ENCODE measurements at regions not wholly inside any gene's neighbourhood (a gene's known extent, or its start where the extent isn't known, plus 50 kb on each side); places are given as distances from the start of the nearest gene placed in this dataset.
"Not testable (repeated sequence)": the region's sequence is repeated elsewhere in the genome, so short reads cannot be mapped to it uniquely, and the experiment has no call there.

GRCh38 chr6:27124252-27124657 is 123.2 kb upstream of the PRSS16 start:
- DNase-seq = no peak
- Mint-ChIP-seq H3K27ac (peak overlapping the region in 1 of 3 donors; percentile 79), H3K4me3 (no peak overlapping the region), H3K27me3 (peaks cover 4% of the 10 kb centered on the region), H3K4me1 (peaks cover 17 to 36% (median 24%) of the 10 kb centered on the region in 4 donors), H3K36me3 (no peaks in the 10 kb centered on the region), H3K9me3 (peaks cover 0 to 1% (median 0%) of the 10 kb centered on the region in 7 donors)
- H3K27ac ChIP-seq (ENCODE audit: insufficient read depth, low read length, poor library complexity, severe bottlenecking) = no peak overlapping the region
- ATAC-seq (ENCODE audit: low read depth in 2 of 2) = no peak
- no peaks in the 10 kb centered on the region for H3K27me3 ChIP-seq (ENCODE audit: control insufficient read depth, insufficient read depth, low read length)
- no peak overlapping the region for H3K4me3 ChIP-seq (ENCODE audit: low read depth, low read length)
- H3K4me1 ChIP-seq (ENCODE audit: control insufficient read depth, insufficient read depth, low read length, poor library complexity, severe bottlenecking) = peaks cover 15% of the 10 kb centered on the region
- no peaks in the 10 kb centered on the region for H3K36me3 ChIP-seq (ENCODE audit: control insufficient read depth, insufficient read depth, low read length)
- no peaks in the 10 kb centered on the region for H3K9me3 ChIP-seq (ENCODE audit: control insufficient read depth in 2 of 2, low read length in 2 of 2)

GRCh38 chr6:27126046-27126814 is 121.3 kb upstream of the PRSS16 start:
- Mint-ChIP-seq H3K36me3 (no peaks in the 10 kb centered on the region), H3K9me3 (no peaks in the 10 kb centered on the region), H3K27ac (peak overlapping the region in 2 of 3 donors; percentile 80 to 88), H3K4me3 (peak overlapping the region; percentile 62 to 93 (median 86)), H3K4me1 (peaks cover 10 to 25% (median 15%) of the 10 kb centered on the region in 4 donors), H3K27me3 (no peaks in the 10 kb centered on the region)
- Histone ChIP-seq H3K27me3 (ENCODE audit: control insufficient read depth, insufficient read depth, low read length) (no peaks in the 10 kb centered on the region), H3K4me1 (ENCODE audit: control insufficient read depth, insufficient read depth, low read length, poor library complexity, severe bottlenecking) (peaks cover 12% of the 10 kb centered on the region), H3K36me3 (ENCODE audit: control insufficient read depth, insufficient read depth, low read length) (no peaks in the 10 kb centered on the region), H3K4me3 (ENCODE audit: low read depth, low read length) (peak overlapping the region; percentile 65), H3K9me3 (ENCODE audit: control insufficient read depth in 2 of 2, low read length in 2 of 2) (no peaks in the 10 kb centered on the region), H3K27ac (ENCODE audit: insufficient read depth, low read length, poor library complexity, severe bottlenecking) (peak overlapping the region; percentile 73)
- no peak for DNase-seq
- no peak for ATAC-seq (ENCODE audit: low read depth in 2 of 2)

GRCh38 chr6:27126815-27127537 is 120.5 kb upstream of the PRSS16 start:
- Mint-ChIP-seq H3K27me3 (no peaks in the 10 kb centered on the region), H3K4me3 (peak overlapping the region; percentile 62 to 93 (median 86)), H3K9me3 (no peaks in the 10 kb centered on the region), H3K27ac (peak overlapping the region; percentile 80 to 88 (median 83)), H3K4me1 (peaks cover 10 to 22% (median 15%) of the 10 kb centered on the region in 4 donors), H3K36me3 (no peaks in the 10 kb centered on the region)
- Histone ChIP-seq H3K27ac (ENCODE audit: insufficient read depth, low read length, poor library complexity, severe bottlenecking) (peak overlapping the region; percentile 73), H3K27me3 (ENCODE audit: control insufficient read depth, insufficient read depth, low read length) (no peaks in the 10 kb centered on the region), H3K4me1 (ENCODE audit: control insufficient read depth, insufficient read depth, low read length, poor library complexity, severe bottlenecking) (peaks cover 12% of the 10 kb centered on the region), H3K36me3 (ENCODE audit: control insufficient read depth, insufficient read depth, low read length) (no peaks in the 10 kb centered on the region), H3K9me3 (ENCODE audit: control insufficient read depth in 2 of 2, low read length in 2 of 2) (no peaks in the 10 kb centered on the region), H3K4me3 (ENCODE audit: low read depth, low read length) (peak overlapping the region; percentile 65)
- peak; percentile 73 to 94 (median 81) for DNase-seq
- ATAC-seq (ENCODE audit: low read depth in 2 of 2) = peak; percentile 81 to 85

GRCh38 chr6:27127874-27128273 is 119.6 kb upstream of the PRSS16 start:
- DNase-seq; H3K36me3 Mint-ChIP-seq; H3K9me3 ChIP-seq (ENCODE audit: control insufficient read depth in 2 of 2, low read length in 2 of 2); H3K4me3 Mint-ChIP-seq; H3K27me3 ChIP-seq (ENCODE audit: control insufficient read depth, insufficient read depth, low read length); H3K9me3 Mint-ChIP-seq; H3K27me3 Mint-ChIP-seq; H3K27ac ChIP-seq (ENCODE audit: insufficient read depth, low read length, poor library complexity, severe bottlenecking); H3K27ac Mint-ChIP-seq; ATAC-seq (ENCODE audit: low read depth in 2 of 2); H3K36me3 ChIP-seq (ENCODE audit: control insufficient read depth, insufficient read depth, low read length): not testable (repeated sequence)
- Histone ChIP-seq H3K4me3 (ENCODE audit: low read depth, low read length) (peak overlapping the region; percentile 65), H3K4me1 (ENCODE audit: control insufficient read depth, insufficient read depth, low read length, poor library complexity, severe bottlenecking) (peaks cover 16% of the 10 kb centered on the region)
- peaks cover 10 to 22% (median 15%) of the 10 kb centered on the region in 4 donors for H3K4me1 Mint-ChIP-seq

- Histone ChIP-seq H3K36me3 (ENCODE audit: control insufficient read depth, insufficient read depth, low read length) (no peaks in the 10 kb centered on the region), H3K27ac (ENCODE audit: insufficient read depth, low read length, poor library complexity, severe bottlenecking) (no peak overlapping the region), H3K9me3 (ENCODE audit: control insufficient read depth in 2 of 2, low read length in 2 of 2) (no peaks in the 10 kb centered on the region), H3K4me3 (ENCODE audit: low read depth, low read length) (no peak overlapping the region), H3K27me3 (ENCODE audit: control insufficient read depth, insufficient read depth, low read length) (no peaks in the 10 kb centered on the region), H3K4me1 (ENCODE audit: control insufficient read depth, insufficient read depth, low read length, poor library complexity, severe bottlenecking) (peaks cover 22% of the 10 kb centered on the region)
- H3K27me3 Mint-ChIP-seq = no peaks in the 10 kb centered on the region
- no peaks in the 10 kb centered on the region for H3K36me3 Mint-ChIP-seq
- H3K9me3 Mint-ChIP-seq = no peaks in the 10 kb centered on the region
- H3K4me3 Mint-ChIP-seq = peak overlapping the region in 2 of 4 donors; percentile 3 to 43
- no peak for ATAC-seq (ENCODE audit: low read depth in 2 of 2)
- peaks cover 10 to 26% (median 15%) of the 10 kb centered on the region in 4 donors for H3K4me1 Mint-ChIP-seq
- DNase-seq = peak in 1 of 3 donors; percentile 52
- no peak overlapping the region for H3K27ac Mint-ChIP-seq
These were observed 119.0 kb upstream of the PRSS16 start for GRCh38 chr6:27128311-27129094.

- Histone ChIP-seq H3K4me1 (ENCODE audit: control insufficient read depth, insufficient read depth, low read length, poor library complexity, severe bottlenecking) (peaks cover 27% of the 10 kb centered on the region), H3K4me3 (ENCODE audit: low read depth, low read length) (no peak overlapping the region), H3K36me3 (ENCODE audit: control insufficient read depth, insufficient read depth, low read length) (no peaks in the 10 kb centered on the region), H3K27ac (ENCODE audit: insufficient read depth, low read length, poor library complexity, severe bottlenecking) (no peak overlapping the region), H3K27me3 (ENCODE audit: control insufficient read depth, insufficient read depth, low read length) (no peaks in the 10 kb centered on the region), H3K9me3 (ENCODE audit: control insufficient read depth in 2 of 2, low read length in 2 of 2) (no peaks in the 10 kb centered on the region)
- peaks cover 17 to 33% (median 20%) of the 10 kb centered on the region in 4 donors for H3K4me1 Mint-ChIP-seq
- ATAC-seq (ENCODE audit: low read depth in 2 of 2) = no peak
- no peak overlapping the region for H3K27ac Mint-ChIP-seq
- no peaks in the 10 kb centered on the region for H3K9me3 Mint-ChIP-seq
- H3K36me3 Mint-ChIP-seq = no peaks in the 10 kb centered on the region
- DNase-seq = no peak
- peak overlapping the region in 3 of 4 donors; percentile 3 to 43 (median 5) for H3K4me3 Mint-ChIP-seq
- no peaks in the 10 kb centered on the region for H3K27me3 Mint-ChIP-seq
These were observed 118.2 kb upstream of the PRSS16 start for GRCh38 chr6:27129095-27129815.

GRCh38 chr6:27129917-27130316 is 117.6 kb upstream of the PRSS16 start:
- no peaks in the 10 kb centered on the region for H3K36me3 Mint-ChIP-seq
- DNase-seq (no peak), ATAC-seq (ENCODE audit: low read depth in 2 of 2) (no peak)
- no peak overlapping the region for H3K4me3 Mint-ChIP-seq
- H3K9me3 Mint-ChIP-seq = no peaks in the 10 kb centered on the region
- H3K27me3 Mint-ChIP-seq = no peaks in the 10 kb centered on the region
- Histone ChIP-seq H3K27me3 (ENCODE audit: control insufficient read depth, insufficient read depth, low read length) (no peaks in the 10 kb centered on the region), H3K4me3 (ENCODE audit: low read depth, low read length) (no peak overlapping the region), H3K4me1 (ENCODE audit: control insufficient read depth, insufficient read depth, low read length, poor library complexity, severe bottlenecking) (peaks cover 34% of the 10 kb centered on the region), H3K9me3 (ENCODE audit: control insufficient read depth in 2 of 2, low read length in 2 of 2) (no peaks in the 10 kb centered on the region), H3K36me3 (ENCODE audit: control insufficient read depth, insufficient read depth, low read length) (no peaks in the 10 kb centered on the region), H3K27ac (ENCODE audit: insufficient read depth, low read length, poor library complexity, severe bottlenecking) (no peak overlapping the region)
- no peak overlapping the region for H3K27ac Mint-ChIP-seq
- H3K4me1 Mint-ChIP-seq = peaks cover 17 to 39% (median 22%) of the 10 kb centered on the region in 4 donors

All from CD4-positive, CD25-positive, alpha-beta regulatory T cell (primary cell).